Tibial artery (tissue), 4 donors: ENCODE measurements at regions not wholly inside any gene's neighbourhood (a gene's known extent, or its start where the extent isn't known, plus 50 kb on each side); places are given as distances from the start of the nearest gene placed in this dataset.

ENCODE experiments used
- DNase-seq, 2 donors: peaks; one replicate each; pipeline ENCODE4 v3.0.0-alpha.2; 2019
- H3K27ac ChIP-seq, 2 donors: fragments of 200-600 bp; sonication (generic) in 1 of 2; 1 replicate in 1 of 2; 2 replicates in 1 of 2; pipeline ENCODE4 v1.5.1; 2018 to 2019; ENCODE audit warnings: mild to moderate bottlenecking in 1 of 2
- H3K27me3 ChIP-seq, 2 donors: fragments of 200-600 bp; sonication (generic) in 1 of 2; one replicate each; pipeline versions ENCODE4 v1.5.1 to v1.6.0; 2016 to 2019
- H3K36me3 ChIP-seq, 3 donors: fragments of 200-600 bp; sonication (generic) in 2 of 3; one replicate each; pipeline ENCODE4 v1.5.1; 2016 to 2019; ENCODE audit warnings: mild to moderate bottlenecking in 2 of 3
- H3K4me1 ChIP-seq, 4 donors: fragments of 200-600 bp; sonication (generic) in 2 of 4; 1 replicate in 3 of 4; 2 replicates in 1 of 4; pipeline ENCODE4 v1.5.1; 2016 to 2019
- H3K4me3 ChIP-seq, 2 donors: fragments of 200-600 bp; sonication (generic) in 1 of 2; 1 replicate in 1 of 2; 2 replicates in 1 of 2; pipeline ENCODE4 v1.5.1; 2018 to 2019; ENCODE audit warnings: mild to moderate bottlenecking in 2 of 2
- H3K9me3 ChIP-seq, 3 donors: fragments of 200-600 bp; sonication (generic) in 1 of 3; one replicate each; pipeline ENCODE4 v1.5.1; 2016 to 2019
- CTCF ChIP-seq, 2 experiments: fragments of 200-600 bp in 1 of 2; fragments of 450-650 bp in 1 of 2; IDR thresholded peaks; one replicate each; pipeline ENCODE4 v1.5.1; 2017 to 2019; ENCODE audit warnings: antibody characterized with exemption in 2 of 2, mild to moderate bottlenecking in 1 of 2, moderate library complexity in 1 of 2
- intact Hi-C: fragments of 100-400 bp; cut with DNase I; formaldehyde crosslinking; loops from one replicate; pipeline ENCODE4 v1.15.0; 2023; ENCODE audit warnings: low total_unique reads

DNA sequence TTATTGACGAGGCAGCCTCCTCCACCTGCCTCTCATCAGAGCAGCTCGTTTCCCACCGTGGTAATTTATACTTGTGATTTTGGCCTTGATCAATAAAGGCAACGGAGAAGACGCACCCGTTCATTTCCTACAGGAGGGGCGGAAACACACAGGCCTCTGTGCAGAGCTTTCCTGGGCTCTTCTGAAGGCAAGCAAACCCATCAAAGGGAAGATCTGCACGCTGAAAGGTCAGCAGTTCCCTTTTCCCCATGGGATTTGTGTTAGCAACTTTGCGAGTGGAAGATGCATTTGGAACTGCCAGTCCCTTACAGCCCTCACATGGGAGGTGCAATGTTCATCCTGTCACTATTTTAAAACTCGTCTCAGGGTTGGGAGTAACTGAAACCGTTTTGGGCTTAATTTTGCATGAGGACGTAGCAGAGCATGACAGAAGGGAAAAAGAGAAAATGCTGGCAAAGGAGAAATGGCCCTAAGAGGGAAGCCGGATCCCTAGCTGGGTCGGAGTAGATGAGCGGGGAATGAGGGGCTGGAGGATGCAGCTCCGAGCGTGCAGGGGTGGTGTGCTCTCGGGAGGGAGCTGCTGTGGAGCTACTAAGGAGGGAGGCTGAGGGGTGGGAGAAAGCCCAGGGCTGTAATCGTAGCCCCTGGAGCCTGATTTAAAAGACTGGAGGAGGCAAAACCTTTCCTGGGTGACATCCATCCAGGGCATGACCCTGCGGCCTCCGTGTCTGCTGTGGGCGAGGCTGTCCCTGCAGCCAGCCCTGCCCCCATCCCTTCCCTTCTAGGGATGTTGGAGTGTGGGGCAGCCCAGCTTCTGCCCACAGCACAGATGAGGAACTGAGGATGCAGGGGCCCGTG is 111.1 kb upstream of the FAM20C start:
- H3K27me3 ChIP-seq: no peaks in the 10 kb centered on the region
- no peaks in the 10 kb centered on the region for H3K36me3 ChIP-seq
- peak in 1 of 2 donors; percentile 9 for DNase-seq
- H3K9me3 ChIP-seq: no peaks in the 10 kb centered on the region
- TF ChIP-seq CTCF (IDR thresholded peaks at IDR 0.05): no peak
- peaks cover 0 to 5% (median 2%) of the 10 kb centered on the region in 4 donors for H3K4me1 ChIP-seq
- intact Hi-C loops: no loop called here
- no peak overlapping the region for H3K4me3 ChIP-seq
- H3K27ac ChIP-seq: no peak overlapping the region

- Histone ChIP-seq H3K36me3 (no peaks in the 10 kb centered on the region), H3K9me3 (no peaks in the 10 kb centered on the region), H3K4me3 (no peak overlapping the region), H3K27ac (no peak overlapping the region), H3K4me1 (peaks cover 0 to 5% (median 2%) of the 10 kb centered on the region in 4 donors), H3K27me3 (no peaks in the 10 kb centered on the region)
- TF ChIP-seq CTCF (IDR thresholded peaks at IDR 0.05): no peak
- peak in 1 of 2 donors; percentile 54 for DNase-seq
- intact Hi-C loops: no loop called here
These were observed 110.2 kb upstream of the FAM20C start for GRCh38 chr7:81926-82756.

GRCh38 chr7:82757-83155 is 109.6 kb upstream of the FAM20C start:
- peak in 1 of 2 donors; percentile 43 for DNase-seq
- Histone ChIP-seq H3K27me3 (no peaks in the 10 kb centered on the region), H3K4me3 (no peak overlapping the region), H3K27ac (no peak overlapping the region), H3K9me3 (no peaks in the 10 kb centered on the region), H3K36me3 (no peaks in the 10 kb centered on the region), H3K4me1 (peaks cover 0 to 5% (median 2%) of the 10 kb centered on the region in 4 donors)
- no peak for TF ChIP-seq CTCF (IDR thresholded peaks at IDR 0.05)
- intact Hi-C loops: no loop called here

DNA sequence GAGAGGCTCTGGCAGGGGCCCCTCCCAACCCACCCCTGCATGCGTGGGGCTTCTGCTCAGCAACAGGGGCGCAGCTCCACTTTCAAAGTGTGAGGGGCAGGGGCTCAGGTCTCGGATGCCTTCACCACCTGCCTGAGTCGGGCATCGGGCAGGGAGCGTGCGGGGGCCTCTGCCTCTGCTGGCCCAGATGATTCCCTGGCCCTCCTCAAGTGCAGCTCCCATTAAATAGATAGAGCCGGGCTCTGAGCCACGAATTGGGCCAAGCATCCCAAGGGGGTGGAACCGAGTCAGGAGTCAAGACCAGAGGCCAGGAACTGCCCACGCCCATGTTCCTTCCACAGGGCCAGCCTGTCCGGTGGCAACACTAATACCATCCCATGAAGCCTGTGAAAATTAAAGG is 108.9 kb upstream of the FAM20C start:
- TF ChIP-seq CTCF (IDR thresholded peaks at IDR 0.05): no peak
- intact Hi-C loops: no loop called here
- Histone ChIP-seq H3K4me1 (peaks cover 0 to 11% (median 8%) of the 10 kb centered on the region in 4 donors), H3K27me3 (no peaks in the 10 kb centered on the region), H3K9me3 (no peaks in the 10 kb centered on the region), H3K4me3 (no peak overlapping the region), H3K36me3 (no peaks in the 10 kb centered on the region), H3K27ac (no peak overlapping the region)
- peak in 1 of 2 donors; percentile 49 for DNase-seq

- intact Hi-C loops: no loop called here
- H3K4me3 ChIP-seq: no peak overlapping the region
- no peak for TF ChIP-seq CTCF (IDR thresholded peaks at IDR 0.05)
- DNase-seq: peak in 1 of 2 donors; percentile 59
- H3K4me1 ChIP-seq: peaks cover 0 to 17% (median 14%) of the 10 kb centered on the region in 4 donors
- H3K27ac ChIP-seq: no peak overlapping the region
- H3K9me3 ChIP-seq: no peaks in the 10 kb centered on the region
- no peaks in the 10 kb centered on the region for H3K27me3 ChIP-seq
- H3K36me3 ChIP-seq: no peaks in the 10 kb centered on the region
These were observed 108.3 kb upstream of the FAM20C start for GRCh38 chr7:83861-84632.
